HG03108 (cell line): ENCODE measurements at regions not wholly inside any gene's neighbourhood (a gene's known extent, or its start where the extent isn't known, plus 50 kb on each side); places are given as distances from the start of the nearest gene placed in this dataset.

ENCODE experiments used
- ATAC-seq: cut with Tn5 transposase; IDR thresholded peaks from one replicate; pipeline ENCODE4 v1.9.1; 2021; ENCODE audit warnings: moderate library complexity; ENCODE audit not compliant: unreplicated experiment

- no peak for ATAC-seq
Measured at GRCh38 chr5:61621202-61621650, 289.2 kb downstream of the ZSWIM6 start.

DNA sequence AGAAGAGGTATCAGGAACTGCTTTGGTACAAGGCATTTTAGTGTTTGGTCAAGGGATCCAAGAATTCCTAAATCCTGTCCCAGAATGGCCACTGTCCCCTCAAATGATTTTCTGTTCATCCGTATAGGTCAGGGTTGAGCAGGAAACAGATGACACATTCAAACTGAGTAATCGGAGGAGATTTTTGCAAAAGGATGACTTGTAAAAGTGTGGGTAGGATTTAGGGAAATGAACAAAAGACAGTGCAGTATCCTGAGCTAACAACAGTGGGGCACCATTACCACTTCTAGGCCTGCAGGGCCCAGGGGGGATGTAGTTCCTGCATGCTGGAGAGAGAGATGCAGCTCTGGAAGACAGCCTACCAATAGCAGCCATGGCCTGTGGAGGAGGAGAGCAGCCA, 290.1 kb downstream of the ZSWIM6 start:
- no peak for ATAC-seq

GRCh38 chr5:61623401-61624069, 291.5 kb downstream of the ZSWIM6 start:
- ATAC-seq = no peak

DNA sequence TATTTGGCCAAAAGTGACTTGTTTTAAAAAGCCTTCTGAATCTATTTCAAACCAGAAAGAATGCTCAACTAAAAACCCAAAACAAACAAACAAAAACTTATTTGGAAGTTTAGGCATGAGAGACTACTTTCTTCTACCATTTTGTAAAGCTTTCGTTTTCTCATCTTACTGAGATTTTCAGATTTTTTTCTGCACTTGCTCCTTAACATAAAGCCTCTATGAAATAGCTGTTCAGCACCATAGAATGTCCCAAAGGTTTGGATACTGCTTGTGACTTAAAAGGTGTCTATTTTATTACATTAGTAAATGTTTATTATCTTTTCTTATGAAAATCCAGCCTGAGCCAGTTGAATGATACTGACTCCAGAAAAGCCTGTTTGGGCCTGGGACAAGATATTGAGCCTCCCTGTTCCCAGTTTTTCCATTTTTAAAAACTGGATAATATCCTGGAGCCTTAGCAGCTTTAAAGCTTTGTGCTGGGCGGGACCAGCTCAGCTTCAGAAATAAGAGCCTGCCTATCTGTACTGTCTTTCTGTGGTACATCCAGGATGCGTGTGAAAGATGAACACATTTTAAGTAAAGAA, 292.6 kb downstream of the ZSWIM6 start:
- ATAC-seq = no peak

GRCh38 chr5:61625137-61625561, 293.1 kb downstream of the ZSWIM6 start:
- no peak for ATAC-seq

- ATAC-seq = peak; percentile 68
Measured at GRCh38 chr5:61625681-61626621, 293.9 kb downstream of the ZSWIM6 start.

DNA sequence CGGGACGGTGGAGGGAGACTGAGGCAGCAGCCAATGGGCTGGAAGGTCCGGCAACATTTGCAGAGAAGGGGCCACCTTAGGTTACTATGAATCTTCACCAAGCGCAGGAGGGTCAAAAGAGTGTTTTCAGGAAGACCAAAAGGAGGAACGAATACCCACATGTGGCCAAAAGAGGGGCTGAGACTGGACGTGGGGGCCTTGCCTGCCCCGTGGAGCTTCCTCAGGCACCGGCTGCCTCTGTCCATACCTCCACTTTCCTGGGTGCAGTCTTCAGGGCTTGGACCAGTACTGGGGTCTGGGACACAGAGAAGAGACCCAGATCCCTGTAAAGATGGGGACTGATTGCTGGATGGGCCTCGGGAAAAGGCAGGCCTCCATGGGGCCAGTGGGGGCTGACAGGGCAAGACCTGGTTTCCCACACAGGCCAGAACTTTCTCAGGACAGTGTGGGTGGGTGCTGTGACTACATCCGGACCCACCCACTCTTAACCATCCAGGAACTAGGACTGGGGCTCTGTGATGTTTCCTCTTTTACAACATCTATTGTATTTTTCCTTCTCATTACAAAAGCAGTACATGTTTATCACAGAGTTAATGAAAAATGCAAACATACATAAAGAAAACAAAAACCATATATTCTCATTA, 294.7 kb downstream of the ZSWIM6 start:
- no peak for ATAC-seq

DNA sequence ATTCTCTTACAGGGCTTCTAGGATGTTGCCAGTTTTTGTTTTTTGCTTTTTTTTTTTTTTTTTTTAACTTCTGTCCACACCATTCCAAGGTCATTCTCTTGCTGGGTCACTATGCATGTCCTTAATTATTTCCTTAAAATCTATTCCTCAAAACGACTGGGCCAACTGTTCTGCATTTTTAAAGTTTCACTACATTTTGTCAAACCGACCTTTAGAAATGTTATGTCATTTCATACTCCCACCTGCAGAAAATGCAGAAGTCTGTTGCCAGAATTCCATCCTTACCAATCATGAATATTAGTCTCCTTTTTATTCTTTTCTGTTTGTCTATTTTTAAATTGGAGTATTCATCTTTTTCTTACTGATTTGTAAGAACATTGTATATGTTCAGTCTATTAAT, 295.5 kb downstream of the ZSWIM6 start:
- no peak for ATAC-seq

GRCh38 chr5:61630908-61631307, 298.9 kb downstream of the ZSWIM6 start:
- no peak for ATAC-seq

DNA sequence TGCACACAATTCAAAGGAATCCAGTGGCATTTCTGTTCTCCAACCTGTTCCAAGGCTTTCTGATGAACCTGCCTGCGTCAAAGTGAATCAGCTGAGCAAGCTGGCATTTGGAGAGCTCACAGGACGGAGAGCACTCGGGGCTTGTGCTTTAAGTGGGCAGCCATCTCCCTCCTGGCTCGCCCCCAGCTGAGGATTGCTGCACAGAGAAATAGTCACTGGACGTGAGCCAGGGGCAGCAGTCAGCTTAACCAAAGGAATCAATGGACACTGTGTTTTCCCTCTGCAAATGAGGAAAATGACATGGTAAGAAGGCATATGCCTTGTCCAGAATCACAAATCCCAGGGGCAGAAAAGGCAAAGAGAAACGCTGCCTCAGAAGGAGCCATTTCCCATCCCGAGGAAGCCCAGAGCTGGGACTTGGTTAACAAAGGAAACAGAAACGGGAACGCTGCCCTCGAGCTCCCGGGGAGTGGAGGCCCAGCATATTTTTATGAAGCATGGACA, 299.4 kb downstream of the ZSWIM6 start:
- ATAC-seq = no peak

GRCh38 chr5:61632064-61632463, 300.0 kb downstream of the ZSWIM6 start:
- no peak for ATAC-seq

- ATAC-seq = no peak
Measured at GRCh38 chr5:61635271-61635670, 303.2 kb downstream of the ZSWIM6 start.

DNA sequence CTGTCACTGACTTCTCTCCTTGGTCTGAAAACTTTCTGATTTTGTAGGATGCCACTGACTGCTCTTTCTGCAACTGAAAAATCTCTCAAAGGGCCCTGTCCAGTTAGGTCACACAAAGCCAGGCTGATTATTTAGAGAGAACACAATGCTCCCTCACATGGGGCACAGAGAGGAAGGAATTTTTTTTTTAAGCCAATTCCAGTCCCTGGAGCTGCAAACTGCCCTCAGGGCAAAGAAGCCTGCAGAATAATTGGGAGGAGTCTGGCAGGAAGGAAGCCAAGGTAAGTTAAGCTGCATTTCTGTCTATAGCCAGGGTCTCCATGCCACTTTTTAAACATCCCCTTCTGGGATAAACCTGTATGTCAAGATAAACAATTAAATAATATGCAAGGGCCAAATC, 305.5 kb downstream of the ZSWIM6 start:
- no peak for ATAC-seq

GRCh38 chr5:61638476-61638875, 306.4 kb downstream of the ZSWIM6 start:
- no peak for ATAC-seq

DNA sequence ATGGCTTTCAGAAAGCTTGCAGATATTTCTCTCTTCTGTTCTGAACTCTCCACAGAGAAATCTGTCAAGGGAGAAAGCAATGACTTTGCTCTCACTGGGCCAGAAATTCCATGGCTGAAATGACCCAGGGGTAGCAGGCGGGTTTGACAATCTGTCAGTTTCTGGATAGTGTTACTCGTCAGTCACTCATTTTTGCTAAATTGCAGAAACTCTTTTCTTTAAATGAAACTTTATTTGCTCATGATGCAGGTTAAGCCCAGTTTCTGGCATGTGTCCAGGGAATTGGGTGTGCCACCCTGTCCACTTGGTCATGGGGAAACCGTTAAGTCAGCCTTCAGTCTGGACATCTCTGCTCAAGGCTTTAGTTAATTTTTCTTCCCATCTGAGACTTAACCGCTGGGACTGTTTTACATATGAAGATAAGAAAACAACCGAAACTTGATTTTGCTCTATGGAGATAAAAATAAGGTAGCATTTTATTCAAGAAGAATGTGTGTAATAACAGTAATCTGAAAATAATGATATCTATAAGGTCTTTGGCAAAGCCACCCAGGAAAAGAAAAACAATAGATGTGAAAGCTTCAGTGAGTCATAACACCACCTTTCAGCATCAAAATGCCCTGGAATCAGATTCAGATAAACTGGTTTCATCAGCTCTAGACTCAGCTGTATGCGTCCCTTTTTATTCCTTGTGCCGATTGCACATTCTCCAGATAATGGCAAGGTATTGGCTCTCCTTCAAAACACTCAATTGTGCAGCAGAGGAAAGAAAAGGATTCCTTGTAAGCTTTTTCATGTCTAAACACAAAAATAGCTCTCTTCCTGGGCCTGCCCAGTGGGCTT, 308.3 kb downstream of the ZSWIM6 start:
- ATAC-seq = no peak

DNA sequence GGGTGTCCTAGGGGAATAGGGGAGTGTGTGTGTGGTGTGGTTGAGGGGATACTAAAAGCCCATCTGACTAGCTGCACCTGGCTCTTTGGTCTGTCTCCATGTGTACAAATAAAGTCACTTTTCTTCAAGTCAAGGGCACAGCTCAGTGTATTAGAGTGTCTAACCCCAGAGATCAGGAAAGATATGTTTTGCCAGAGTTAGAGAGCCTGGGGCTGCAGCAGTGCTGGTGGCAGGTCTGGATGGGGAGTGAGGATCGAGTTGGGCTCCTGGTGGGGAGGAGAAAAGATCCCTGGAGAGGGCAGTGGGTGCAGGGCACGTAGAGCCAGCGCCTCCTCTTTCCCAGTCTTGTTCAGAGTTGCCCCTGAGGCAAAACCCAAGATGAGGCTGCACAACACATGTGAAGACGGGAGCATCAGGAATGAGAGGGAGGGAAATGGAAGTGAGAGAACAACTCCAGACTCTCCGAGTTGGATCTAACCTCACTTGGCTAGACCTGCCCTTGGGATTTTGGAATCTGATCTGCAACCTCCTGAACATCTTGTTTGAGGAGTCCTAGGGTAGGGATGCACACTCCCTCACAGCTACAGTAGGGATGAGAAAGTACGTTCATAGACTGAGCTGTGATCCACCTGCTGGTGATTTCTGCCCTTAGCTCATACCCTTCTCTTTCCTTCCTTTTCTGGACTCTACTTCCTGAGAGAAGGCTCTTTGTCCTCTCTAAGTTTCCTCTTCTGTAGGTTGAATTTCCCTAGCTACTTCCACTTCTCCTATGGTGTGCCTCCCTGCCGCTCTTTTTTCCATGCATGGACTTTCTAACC, 309.9 kb downstream of the ZSWIM6 start:
- no peak for ATAC-seq

DNA sequence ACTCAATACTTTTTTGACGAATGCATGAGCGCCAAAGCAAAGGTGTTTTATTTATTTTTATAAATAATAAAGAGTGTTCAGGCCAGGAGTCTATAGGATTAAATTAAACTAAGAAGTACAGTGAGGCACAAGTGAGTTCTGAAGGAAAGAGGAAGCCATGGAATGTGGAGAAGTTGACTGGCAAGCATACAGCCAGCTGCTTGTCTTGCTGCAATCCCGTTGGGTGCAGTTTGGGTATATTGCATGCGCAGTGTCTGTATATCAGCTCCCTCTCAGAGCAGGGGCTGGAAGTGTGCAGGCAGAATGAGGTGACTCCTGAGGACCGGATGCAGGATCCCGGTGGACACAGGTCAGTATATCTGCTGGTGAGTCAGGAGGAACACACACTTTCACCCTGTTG, 315.6 kb downstream of the ZSWIM6 start:
- ATAC-seq = no peak

- no peak for ATAC-seq
Measured at GRCh38 chr5:61649231-61649630, 317.2 kb downstream of the ZSWIM6 start.

GRCh38 chr5:61649971-61650370, 317.9 kb downstream of the ZSWIM6 start:
- no peak for ATAC-seq
